ENCODE measurements at regions not wholly inside any gene's neighbourhood (a gene's known extent, or its start where the extent isn't known, plus 50 kb on each side); places are given as distances from the start of the nearest gene placed in this dataset.

- Histone ChIP-seq H4K8ac (ENCODE audit: extremely low read depth, insufficient read depth, low read length) (no peak overlapping the region), H4K5ac (ENCODE audit: insufficient read length, low read depth, low read length) (no peak overlapping the region), H3K4me1 (replicated peaks in 1 of 4; ENCODE audit: control insufficient read depth in 3 of 4, insufficient read depth in 4 of 4, low read length in 3 of 4) (no peaks in the 10 kb centered on the region), H2BK15ac (ENCODE audit: low read length) (no peak overlapping the region), H3K36me3 (ENCODE audit: control insufficient read depth in 2 of 4, insufficient read depth in 4 of 4, low read length in 3 of 4) (no peaks in the 10 kb centered on the region), H3K23ac (ENCODE audit: insufficient read length) (no peak overlapping the region), H4K91ac (replicated peaks; ENCODE audit: insufficient read length, low read length) (no peak overlapping the region), H3K27me3 (replicated peaks in 1 of 4; ENCODE audit: control insufficient read depth in 3 of 4, extremely low read depth in 1 of 4, insufficient read depth in 3 of 4, low read length in 3 of 4) (no peaks in the 10 kb centered on the region), H2BK120ac (replicated peaks; ENCODE audit: low read depth, low read length) (no peak overlapping the region), H3K14ac (ENCODE audit: insufficient read length) (no peak overlapping the region), H3K4ac (replicated peaks; ENCODE audit: insufficient read length, low read depth, low read length) (no peak overlapping the region), H3K79me1 (ENCODE audit: low read depth, low read length) (no peaks in the 10 kb centered on the region), H3K4me3 (ENCODE audit: extremely low read depth in 1 of 4, insufficient read depth in 2 of 4, low read depth in 3 of 4, low read length in 4 of 4) (no peak overlapping the region), H3K18ac (ENCODE audit: extremely low read depth, low read length) (no peak overlapping the region), H3K27ac (ENCODE audit: low read depth, low read length) (no peak overlapping the region), H4K20me1 (replicated peaks in 1 of 2; ENCODE audit: control insufficient read depth in 1 of 2, insufficient read depth in 2 of 2, low read length in 2 of 2) (no peaks in the 10 kb centered on the region), H2BK12ac (ENCODE audit: low read depth, low read length) (no peak overlapping the region), H2BK5ac (ENCODE audit: low read depth, low read length) (no peak overlapping the region), H3K4me2 (ENCODE audit: insufficient read depth in 1 of 2, low read depth in 2 of 2, low read length in 2 of 2) (no peak overlapping the region), H3K56ac (replicated peaks; ENCODE audit: insufficient read length, low read depth, low read length) (no peak overlapping the region), H3K79me2 (ENCODE audit: control insufficient read depth in 1 of 2, insufficient read depth in 2 of 2, low read length in 2 of 2) (no peaks in the 10 kb centered on the region), H3K9ac (replicated peaks in 1 of 4; ENCODE audit: extremely low read depth in 1 of 4, low read depth in 3 of 4, low read length in 3 of 4) (no peak overlapping the region), H3K9me3 (ENCODE audit: insufficient read depth in 2 of 2, low read depth in 1 of 2, low read length in 1 of 2) (no peaks in the 10 kb centered on the region), H2BK20ac (ENCODE audit: low read length) (no peak overlapping the region), H2AK5ac (ENCODE audit: low read depth, low read length) (no peak overlapping the region), H2AFZ (ENCODE audit: low read length) (no peak overlapping the region), H3K23me2 (ENCODE audit: low read depth, low read length) (no peaks in the 10 kb centered on the region; the same call in 1 of the 2 replicates)
- no peak for DNase-seq (ENCODE audit: low read depth in 1 of 2, low spot score in 2 of 2)
- FAIRE-seq: no peak
- POLR2A ChIA-PET (ENCODE audit: partially characterized antibody): interaction anchor here (0.6 kb wide), 1 partner anchor 13 kb away, joined by 3 read pairs; no protein-coding TSS in a partner anchor
- WGBS, 2 experiments (ENCODE audit: extremely low coverage in 1 of 2, insufficient coverage in 1 of 2, insufficient read length in 1 of 2, insufficient replicate concordance in 2 of 2, low coverage in 1 of 2, low lambda C conversion rate in 2 of 2, missing lambda C conversion rate in 1 of 2): 90% methylated on average over 4 of the region's 4 CpGs; no CpG with 5 or more reads in 1 of the 2 experiments
- CTCF ChIA-PET (ENCODE audit: partially characterized antibody): no interaction called here
- TF ChIP-seq CBX5 (IDR thresholded peaks at IDR 0.05; ENCODE audit: low read depth, low read length) (no peak), HDAC2 (IDR thresholded peaks at IDR 0.05; ENCODE audit: borderline replicate concordance in 1 of 2, low read depth in 2 of 2, low read length in 2 of 2) (no peak), SIRT6 (IDR thresholded peaks at IDR 0.05; ENCODE audit: low read length) (no peak), EGR1 (IDR thresholded peaks at IDR 0.05; ENCODE audit: borderline replicate concordance, low read depth, low read length) (no peak), TAF1 (IDR thresholded peaks at IDR 0.05; ENCODE audit: low read depth, low read length) (no peak), RFX5 (IDR thresholded peaks at IDR 0.05; ENCODE audit: borderline replicate concordance, low read depth, low read length) (no peak), SIX5 (IDR thresholded peaks at IDR 0.05; ENCODE audit: low read depth, low read length) (no peak), ATF3 (IDR thresholded peaks at IDR 0.05; ENCODE audit: insufficient read depth, low read depth, low read length) (no peak), KDM4A (IDR thresholded peaks at IDR 0.05; ENCODE audit: low read depth, low read length, severe bottlenecking) (no peak), PHF8 (conservative IDR thresholded peaks at IDR 0.05; ENCODE audit: low read depth, low read length) (no peak), RNF2 (IDR thresholded peaks at IDR 0.05; ENCODE audit: borderline replicate concordance, low read depth, low read length, missing control alignments, poor library complexity, severe bottlenecking) (no peak), CEBPB (IDR thresholded peaks at IDR 0.05; ENCODE audit: low read depth, low read length) (no peak), POLR2AphosphoS5 (IDR thresholded peaks at IDR 0.05; ENCODE audit: low read depth, low read length) (no peak), BCL11A (IDR thresholded peaks at IDR 0.05; ENCODE audit: low read depth in 2 of 2, low read length in 2 of 2) (no peak), HDAC6 (IDR thresholded peaks at IDR 0.05; ENCODE audit: low read depth, low read length) (no peak)
These were observed 169.6 kb upstream of the FRMD6 start for GRCh38 chr14:51482102-51482501.

Data from H1 (cell line).